Caco-2 (cell line): ENCODE measurements at regions not wholly inside any gene's neighbourhood (a gene's known extent, or its start where the extent isn't known, plus 50 kb on each side); places are given as distances from the start of the nearest gene placed in this dataset.

Source experiments
- BruUV-seq: library from RNA; stranded (reverse); fragments of 400-500 nt; replicated peaks from 2 replicates; lab custom pipeline; 2021; lab: Mats Ljungman, UMichigan
- CTCF ChIA-PET: fragments of 300-600 bp; sonication (Branson Sonifier 250); formaldehyde crosslinking; loops from one replicate; lab custom pipeline; 2022; ENCODE audit warnings: antibody characterized with exemption; lab: Charles Lee
- POLR2A ChIA-PET: fragments of 300-600 bp; sonication (Branson Sonifier 250); formaldehyde crosslinking; loops from one replicate; lab custom pipeline; 2022; ENCODE audit warnings: antibody characterized with exemption; lab: Charles Lee
- DNase-seq, 2 experiments: peaks; one replicate each; pipeline versions ENCODE4 v3.0.0 to v3.0.0-alpha.2; 2020 to 2022
- H3K27me3 ChIP-seq: replicated peaks from 2 replicates; pipeline ENCODE4 v1.6.0; 2011; ENCODE audit warnings: low read length; ENCODE audit not compliant: control insufficient read depth, insufficient read depth
- H3K36me3 ChIP-seq: 2 replicates; pipeline ENCODE4 v1.5.1; 2011; ENCODE audit warnings: low read length; ENCODE audit not compliant: control insufficient read depth, insufficient read depth
- H3K4me1 ChIP-seq: fragments of 250-450 bp; sonication (Bioruptor Pico); 2 replicates; pipeline ENCODE4 v1.5.1; 2020; ENCODE audit warnings: mild to moderate bottlenecking
- H3K4me3 ChIP-seq: 2 replicates; pipeline ENCODE4 v1.5.1; 2011; ENCODE audit warnings: low read depth, mild to moderate bottlenecking, control low read depth, low read length
- H3K9me3 ChIP-seq: fragments of 250-450 bp; sonication (Bioruptor Pico); 2 replicates; pipeline ENCODE4 v1.5.1; 2020; ENCODE audit warnings: mild to moderate bottlenecking, moderate library complexity
- H3K27ac Mint-ChIP-seq: one replicate; pipeline ENCODE4 v1.8.0; 2022; ENCODE audit warnings: mixed read lengths; ENCODE audit not compliant: unreplicated experiment
- H3K27me3 Mint-ChIP-seq: one replicate; pipeline ENCODE4 v1.8.0; 2022; ENCODE audit warnings: mixed read lengths; ENCODE audit not compliant: insufficient read depth, unreplicated experiment
- H3K36me3 Mint-ChIP-seq: one replicate; pipeline ENCODE4 v1.8.0; 2022; ENCODE audit warnings: mild to moderate bottlenecking, mixed read lengths; ENCODE audit not compliant: insufficient read depth, unreplicated experiment
- H3K4me1 Mint-ChIP-seq: one replicate; pipeline ENCODE4 v1.8.0; 2022; ENCODE audit warnings: low read depth, mixed read lengths; ENCODE audit not compliant: unreplicated experiment
- H3K4me3 Mint-ChIP-seq: one replicate; pipeline ENCODE4 v1.8.0; 2022; ENCODE audit warnings: mild to moderate bottlenecking, moderate library complexity, mixed read lengths; ENCODE audit not compliant: unreplicated experiment
- H3K9me3 Mint-ChIP-seq: one replicate; pipeline ENCODE4 v1.8.0; 2022; ENCODE audit warnings: mixed read lengths; ENCODE audit not compliant: unreplicated experiment
- intact Hi-C: fragments of 100-400 bp; cut with micrococcal nuclease; formaldehyde crosslinking; loops from one replicate; pipeline ENCODE4 v1.10.0; 2022; ENCODE audit not compliant: unreplicated experiment
- TF ChIP-seq, protein P1 (sequence below), 2 experiments: fragments of 200-600 bp in 1 of 2; IDR thresholded peaks; 1 replicate in 1 of 2; 2 replicates in 1 of 2; pipeline versions ENCODE4 v1.5.1 to v1.8.0; 2011 to 2022; ENCODE audit warnings: antibody characterized with exemption in 1 of 2, control low read depth in 1 of 2, inconsistent platforms in 1 of 2, low read depth in 1 of 2, low read length in 1 of 2, mild to moderate bottlenecking in 1 of 2, moderate library complexity in 1 of 2; ENCODE audit not compliant: insufficient read depth in 1 of 2, severe bottlenecking in 1 of 2, unreplicated experiment in 1 of 2

DNA sequence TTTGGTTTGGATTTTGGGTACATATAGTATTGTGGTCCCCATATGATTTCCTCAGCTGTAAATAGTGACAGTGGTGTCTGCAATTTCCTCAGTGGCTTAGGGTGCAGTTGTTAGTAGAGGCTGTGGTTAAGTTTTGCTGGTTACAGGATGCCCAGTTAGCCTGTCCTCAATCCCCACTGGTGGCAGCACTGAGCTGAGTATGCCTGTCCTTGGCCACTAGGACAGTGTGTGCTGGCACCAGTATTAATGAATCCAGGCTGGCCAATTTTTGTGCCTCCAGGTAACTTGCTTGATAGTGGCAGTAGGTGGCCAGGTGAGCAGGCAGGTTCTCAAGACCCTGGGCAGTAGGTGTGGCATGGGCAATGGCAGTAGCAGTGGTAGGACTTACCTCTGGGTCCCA lies 973.1 kb downstream of the TMEM182 start:
- no peaks in the 10 kb centered on the region for H3K27me3 ChIP-seq
- no peak overlapping the region for H3K4me3 ChIP-seq
- Mint-ChIP-seq H3K4me1 (no peaks in the 10 kb centered on the region), H3K9me3 (peaks cover 37% of the 10 kb centered on the region), H3K4me3 (no peak overlapping the region), H3K27me3 (no peaks in the 10 kb centered on the region), H3K36me3 (no peaks in the 10 kb centered on the region), H3K27ac (no peak overlapping the region)
- intact Hi-C loops = no loop called here
- no peaks in the 10 kb centered on the region for H3K4me1 ChIP-seq
- CTCF ChIA-PET = no interaction called here
- H3K36me3 ChIP-seq = no peaks in the 10 kb centered on the region
- DNase-seq = no peak
- POLR2A ChIA-PET = no interaction called here
- no peaks in the 10 kb centered on the region for H3K9me3 ChIP-seq
- no TSS peak for BruUV-seq
- TF ChIP-seq, protein P1, sequence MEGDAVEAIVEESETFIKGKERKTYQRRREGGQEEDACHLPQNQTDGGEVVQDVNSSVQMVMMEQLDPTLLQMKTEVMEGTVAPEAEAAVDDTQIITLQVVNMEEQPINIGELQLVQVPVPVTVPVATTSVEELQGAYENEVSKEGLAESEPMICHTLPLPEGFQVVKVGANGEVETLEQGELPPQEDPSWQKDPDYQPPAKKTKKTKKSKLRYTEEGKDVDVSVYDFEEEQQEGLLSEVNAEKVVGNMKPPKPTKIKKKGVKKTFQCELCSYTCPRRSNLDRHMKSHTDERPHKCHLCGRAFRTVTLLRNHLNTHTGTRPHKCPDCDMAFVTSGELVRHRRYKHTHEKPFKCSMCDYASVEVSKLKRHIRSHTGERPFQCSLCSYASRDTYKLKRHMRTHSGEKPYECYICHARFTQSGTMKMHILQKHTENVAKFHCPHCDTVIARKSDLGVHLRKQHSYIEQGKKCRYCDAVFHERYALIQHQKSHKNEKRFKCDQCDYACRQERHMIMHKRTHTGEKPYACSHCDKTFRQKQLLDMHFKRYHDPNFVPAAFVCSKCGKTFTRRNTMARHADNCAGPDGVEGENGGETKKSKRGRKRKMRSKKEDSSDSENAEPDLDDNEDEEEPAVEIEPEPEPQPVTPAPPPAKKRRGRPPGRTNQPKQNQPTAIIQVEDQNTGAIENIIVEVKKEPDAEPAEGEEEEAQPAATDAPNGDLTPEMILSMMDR (IDR thresholded peaks at IDR 0.05; ENCODE audit: insufficient read depth in 1 of 2, low read depth in 1 of 2, low read length in 1 of 2, severe bottlenecking in 1 of 2, unreplicated experiment in 1 of 2) = no peak

DNA sequence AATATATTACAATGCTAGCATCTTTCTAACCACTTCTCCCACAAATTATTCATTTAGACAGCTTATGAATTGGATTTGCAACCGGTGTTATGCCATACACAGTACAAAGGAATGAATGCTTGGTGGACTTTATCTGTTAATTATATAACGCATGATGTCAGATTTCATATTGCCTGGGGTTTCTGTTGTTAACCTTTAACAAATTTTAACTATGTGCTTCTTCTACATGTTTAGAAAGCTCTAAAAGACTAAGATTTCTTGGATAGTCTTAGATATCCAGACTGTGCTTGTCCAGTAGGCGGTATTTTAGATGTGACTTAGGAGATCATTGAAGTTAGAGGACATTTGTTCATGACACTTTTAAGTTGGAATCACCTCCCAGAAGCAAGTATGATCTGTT lies 976.3 kb downstream of the TMEM182 start:
- CTCF ChIA-PET = no interaction called here
- H3K9me3 ChIP-seq = no peaks in the 10 kb centered on the region
- Mint-ChIP-seq H3K27ac (no peak overlapping the region), H3K36me3 (no peaks in the 10 kb centered on the region), H3K4me3 (no peak overlapping the region), H3K27me3 (no peaks in the 10 kb centered on the region), H3K4me1 (no peaks in the 10 kb centered on the region), H3K9me3 (peaks cover 13% of the 10 kb centered on the region)
- H3K4me1 ChIP-seq = no peaks in the 10 kb centered on the region
- intact Hi-C loops = no loop called here
- TF ChIP-seq, protein P1 (IDR thresholded peaks at IDR 0.05; ENCODE audit: insufficient read depth in 1 of 2, low read depth in 1 of 2, low read length in 1 of 2, severe bottlenecking in 1 of 2, unreplicated experiment in 1 of 2) = no peak
- no TSS peak for BruUV-seq
- no peak for DNase-seq
- H3K36me3 ChIP-seq = no peaks in the 10 kb centered on the region
- H3K4me3 ChIP-seq = no peak overlapping the region
- no peaks in the 10 kb centered on the region for H3K27me3 ChIP-seq
- POLR2A ChIA-PET = no interaction called here

GRCh38 chr2:103738606-103739005 lies 976.8 kb downstream of the TMEM182 start:
- intact Hi-C loops = no loop called here
- Mint-ChIP-seq H3K27ac (no peak overlapping the region), H3K9me3 (peaks cover 11% of the 10 kb centered on the region), H3K4me3 (no peak overlapping the region), H3K4me1 (no peaks in the 10 kb centered on the region), H3K36me3 (no peaks in the 10 kb centered on the region), H3K27me3 (no peaks in the 10 kb centered on the region)
- no peak for DNase-seq
- no TSS peak for BruUV-seq
- CTCF ChIA-PET = no interaction called here
- Histone ChIP-seq H3K4me1 (no peaks in the 10 kb centered on the region), H3K4me3 (no peak overlapping the region), H3K9me3 (no peaks in the 10 kb centered on the region), H3K27me3 (no peaks in the 10 kb centered on the region), H3K36me3 (no peaks in the 10 kb centered on the region)
- POLR2A ChIA-PET = no interaction called here
- TF ChIP-seq, protein P1 (IDR thresholded peaks at IDR 0.05; ENCODE audit: insufficient read depth in 1 of 2, low read depth in 1 of 2, low read length in 1 of 2, severe bottlenecking in 1 of 2, unreplicated experiment in 1 of 2) = no peak
